Parathyroid adenoma (tissue), 2 donors: ENCODE measurements at regions not wholly inside any gene's neighbourhood (a gene's known extent, or its start where the extent isn't known, plus 50 kb on each side); places are given as distances from the start of the nearest gene placed in this dataset.

Experiments
- H2AFZ ChIP-seq: fragments of 300-600 bp; sonication (generic); one replicate; pipeline ENCODE4 v1.7.0; 2017; ENCODE audit warnings: antibody characterized with exemption, mild to moderate bottlenecking
- H3K27ac ChIP-seq: fragments of 300-600 bp; sonication (generic); one replicate; pipeline ENCODE4 v1.7.0; 2017
- H3K27me3 ChIP-seq: fragments of 300-600 bp; sonication (generic); one replicate; pipeline ENCODE4 v1.7.0; 2017; ENCODE audit warnings: low read length; ENCODE audit not compliant: control insufficient read depth, insufficient read depth
- H3K36me3 ChIP-seq: fragments of 300-600 bp; sonication (generic); one replicate; pipeline ENCODE4 v1.7.0; 2017; ENCODE audit warnings: low read length; ENCODE audit not compliant: control insufficient read depth, insufficient read depth
- H3K4me1 ChIP-seq: fragments of 300-600 bp; sonication (generic); one replicate; pipeline ENCODE4 v1.7.0; 2017; ENCODE audit warnings: control low read depth
- H3K4me2 ChIP-seq: fragments of 300-600 bp; sonication (generic); one replicate; pipeline ENCODE4 v1.7.0; 2017; ENCODE audit warnings: low read length
- H3K4me3 ChIP-seq: fragments of 300-600 bp; sonication (generic); one replicate; pipeline ENCODE4 v1.7.0; 2017; ENCODE audit warnings: low read depth, low read length
- H3K79me2 ChIP-seq: fragments of 300-600 bp; sonication (generic); one replicate; pipeline ENCODE4 v1.7.0; 2017; ENCODE audit warnings: control low read depth
- H3K9ac ChIP-seq: fragments of 300-600 bp; sonication (generic); one replicate; pipeline ENCODE4 v1.7.0; 2017; ENCODE audit warnings: mild to moderate bottlenecking
- H3K9me3 ChIP-seq: fragments of 300-600 bp; sonication (generic); one replicate; pipeline ENCODE4 v1.7.0; 2017; ENCODE audit warnings: low read length; ENCODE audit not compliant: control insufficient read depth
- TF ChIP-seq, protein P1 (sequence below): fragments of 300-600 bp; sonication (generic); IDR thresholded peaks from one replicate; pipeline ENCODE4 v1.7.0; 2017; ENCODE audit warnings: antibody characterized with exemption, mild to moderate bottlenecking
- donor health status: primary hyperparathyroidism.

- Histone ChIP-seq H3K27ac (no peak overlapping the region), H3K4me3 (no peak overlapping the region), H3K79me2 (no peaks in the 10 kb centered on the region), H3K27me3 (no peaks in the 10 kb centered on the region), H3K4me1 (no peaks in the 10 kb centered on the region), H3K4me2 (no peak overlapping the region), H3K36me3 (no peaks in the 10 kb centered on the region), H3K9ac (no peak overlapping the region), H2AFZ (no peak overlapping the region), H3K9me3 (no peaks in the 10 kb centered on the region)
- TF ChIP-seq, protein P1, sequence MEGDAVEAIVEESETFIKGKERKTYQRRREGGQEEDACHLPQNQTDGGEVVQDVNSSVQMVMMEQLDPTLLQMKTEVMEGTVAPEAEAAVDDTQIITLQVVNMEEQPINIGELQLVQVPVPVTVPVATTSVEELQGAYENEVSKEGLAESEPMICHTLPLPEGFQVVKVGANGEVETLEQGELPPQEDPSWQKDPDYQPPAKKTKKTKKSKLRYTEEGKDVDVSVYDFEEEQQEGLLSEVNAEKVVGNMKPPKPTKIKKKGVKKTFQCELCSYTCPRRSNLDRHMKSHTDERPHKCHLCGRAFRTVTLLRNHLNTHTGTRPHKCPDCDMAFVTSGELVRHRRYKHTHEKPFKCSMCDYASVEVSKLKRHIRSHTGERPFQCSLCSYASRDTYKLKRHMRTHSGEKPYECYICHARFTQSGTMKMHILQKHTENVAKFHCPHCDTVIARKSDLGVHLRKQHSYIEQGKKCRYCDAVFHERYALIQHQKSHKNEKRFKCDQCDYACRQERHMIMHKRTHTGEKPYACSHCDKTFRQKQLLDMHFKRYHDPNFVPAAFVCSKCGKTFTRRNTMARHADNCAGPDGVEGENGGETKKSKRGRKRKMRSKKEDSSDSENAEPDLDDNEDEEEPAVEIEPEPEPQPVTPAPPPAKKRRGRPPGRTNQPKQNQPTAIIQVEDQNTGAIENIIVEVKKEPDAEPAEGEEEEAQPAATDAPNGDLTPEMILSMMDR: no peak
These were observed 54.0 kb upstream of the PRPS1L1 start for GRCh38 chr7:18081617-18082016.

DNA sequence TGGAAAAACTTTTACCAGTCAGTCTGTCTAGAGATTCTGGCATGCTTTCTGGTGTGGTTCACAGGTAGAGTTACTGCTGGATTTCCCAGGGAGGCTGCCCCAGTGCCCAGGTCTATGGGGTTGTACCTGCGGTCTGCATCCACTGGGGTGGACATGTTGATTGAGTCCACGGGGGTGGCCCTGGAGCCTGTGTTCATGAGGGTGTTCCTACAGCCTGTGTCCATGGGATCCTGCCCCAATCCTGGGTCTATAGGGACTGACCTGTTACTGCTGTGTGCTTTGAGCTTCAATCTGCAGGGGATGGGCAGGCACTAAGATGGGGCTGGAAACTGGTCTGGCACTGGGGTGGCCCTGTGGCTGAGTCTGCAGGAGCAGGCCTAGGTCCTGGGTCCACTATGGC is 54.5 kb upstream of the PRPS1L1 start:
- no peak overlapping the region for H3K9ac ChIP-seq
- TF ChIP-seq, protein P1: no peak
- no peaks in the 10 kb centered on the region for H3K79me2 ChIP-seq
- H3K27me3 ChIP-seq: no peaks in the 10 kb centered on the region
- H3K4me3 ChIP-seq: no peak overlapping the region
- H3K4me1 ChIP-seq: no peaks in the 10 kb centered on the region
- H3K27ac ChIP-seq: no peak overlapping the region
- no peak overlapping the region for H3K4me2 ChIP-seq
- H3K36me3 ChIP-seq: no peaks in the 10 kb centered on the region
- no peak overlapping the region for H2AFZ ChIP-seq
- no peaks in the 10 kb centered on the region for H3K9me3 ChIP-seq

DNA sequence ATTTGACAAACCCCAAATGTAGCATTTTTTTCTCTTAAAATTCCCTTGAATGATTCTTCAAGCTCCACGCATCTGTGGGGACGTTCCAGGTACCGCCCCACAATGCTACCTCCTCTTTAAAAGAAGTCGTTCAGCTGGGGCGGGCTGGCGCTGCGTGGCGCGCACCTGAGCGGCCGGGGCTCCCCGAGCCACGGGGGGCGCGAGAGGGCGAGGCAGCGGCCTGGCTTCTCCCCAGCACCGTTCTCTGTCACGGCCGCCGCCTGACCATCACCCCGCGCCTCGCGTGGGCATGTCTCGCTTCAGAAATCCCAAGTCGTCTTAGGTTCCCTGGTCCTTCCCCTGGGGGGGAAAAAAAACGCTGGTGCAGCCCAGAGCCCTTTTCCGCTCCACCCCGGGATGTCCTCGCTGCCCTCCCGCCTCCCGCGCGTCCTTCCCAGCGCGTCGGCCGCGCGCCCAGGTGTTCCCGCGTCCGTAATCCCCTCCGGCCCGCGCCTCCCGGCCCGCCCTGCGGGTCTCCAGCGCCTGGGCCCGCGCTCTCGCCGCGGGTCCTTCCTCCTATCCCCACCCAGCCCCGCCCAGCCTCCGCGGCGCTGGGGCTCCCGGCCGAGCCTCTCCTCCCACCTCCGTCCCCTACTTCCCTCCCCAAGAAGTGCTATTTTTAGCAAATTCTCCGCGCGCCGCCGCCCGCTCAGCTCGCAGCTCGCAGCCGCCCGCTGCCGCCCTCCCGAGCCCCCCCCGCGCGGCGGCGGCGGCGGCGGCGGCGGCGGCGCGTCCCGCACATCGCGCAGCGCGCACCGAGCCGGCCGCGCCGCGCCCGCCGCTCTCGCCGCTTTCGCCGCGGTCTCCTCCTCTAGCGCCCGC is 58.7 kb upstream of the PRPS1L1 start:
- H3K9ac ChIP-seq: no peak overlapping the region
- no peaks in the 10 kb centered on the region for H3K4me1 ChIP-seq
- H3K36me3 ChIP-seq: no peaks in the 10 kb centered on the region
- H2AFZ ChIP-seq: peak overlapping the region; percentile 94
- H3K4me3 ChIP-seq: peak overlapping the region; percentile 59
- TF ChIP-seq, protein P1: no peak
- H3K9me3 ChIP-seq: no peaks in the 10 kb centered on the region
- H3K79me2 ChIP-seq: no peaks in the 10 kb centered on the region
- H3K4me2 ChIP-seq: peak overlapping the region; percentile 92
- no peak overlapping the region for H3K27ac ChIP-seq
- no peaks in the 10 kb centered on the region for H3K27me3 ChIP-seq

DNA sequence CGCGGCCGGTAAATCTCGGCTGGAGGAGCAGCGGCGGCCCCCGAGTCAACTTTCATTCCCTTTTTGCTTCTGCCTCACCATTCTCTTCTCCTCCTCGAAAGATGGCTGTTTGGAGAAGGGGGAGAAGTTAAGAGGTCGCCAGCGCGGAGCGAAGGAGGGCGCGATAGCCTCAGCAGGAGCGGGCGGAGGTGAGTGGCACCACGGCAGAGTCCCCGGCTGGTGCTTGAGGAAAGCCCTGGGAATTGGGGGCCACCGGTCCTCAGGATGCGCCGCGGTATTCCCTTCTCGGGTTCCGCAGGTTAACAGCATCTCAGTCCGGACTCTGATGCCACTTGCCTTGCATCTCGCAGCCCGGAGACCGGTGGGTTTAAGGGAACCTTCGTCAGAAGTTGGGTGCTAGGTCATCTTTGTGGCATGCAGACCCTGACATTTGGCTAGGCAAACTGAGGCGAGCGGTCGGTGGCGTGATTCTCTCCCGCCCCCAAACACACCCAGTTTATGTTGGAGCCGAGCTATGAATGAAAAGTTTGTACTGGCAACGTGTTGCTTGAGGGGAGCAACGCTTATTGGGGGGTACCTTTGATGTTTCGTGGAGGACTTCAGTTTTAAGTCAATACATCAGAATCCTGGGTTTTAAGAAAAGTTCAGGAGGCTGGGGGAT is 59.5 kb upstream of the PRPS1L1 start:
- no peaks in the 10 kb centered on the region for H3K27me3 ChIP-seq
- peak overlapping the region; percentile 94 for H2AFZ ChIP-seq
- H3K27ac ChIP-seq: no peak overlapping the region
- no peaks in the 10 kb centered on the region for H3K79me2 ChIP-seq
- peak overlapping the region; percentile 59 for H3K4me3 ChIP-seq
- no peaks in the 10 kb centered on the region for H3K9me3 ChIP-seq
- no peak overlapping the region for H3K9ac ChIP-seq
- no peaks in the 10 kb centered on the region for H3K36me3 ChIP-seq
- TF ChIP-seq, protein P1: no peak
- H3K4me1 ChIP-seq: no peaks in the 10 kb centered on the region
- H3K4me2 ChIP-seq: peak overlapping the region; percentile 92
